ENCODE measurements at regions not wholly inside any gene's neighbourhood (a gene's known extent, or its start where the extent isn't known, plus 50 kb on each side); places are given as distances from the start of the nearest gene placed in this dataset.

GRCh38 chr3:21801631-21802030 is 50.6 kb upstream of the ZNF385D start:
- in situ Hi-C loops (cut with HindIII; ENCODE audit: low pct_unique_long_range_greater_than_20kb, low sequenced_read_pairs) = no loop called here
- DNase-seq (ENCODE audit: low read depth, low spot score) = no peak

- DNase-seq (ENCODE audit: low read depth, low spot score) = no peak
These were observed 52.6 kb upstream of the ZNF385D start for GRCh38 chr3:21803604-21804003.

GRCh38 chr3:21804330-21804729 is 53.3 kb upstream of the ZNF385D start:
- peak; percentile 45 for DNase-seq (ENCODE audit: low read depth, low spot score)
- in situ Hi-C loops (cut with HindIII; ENCODE audit: low pct_unique_long_range_greater_than_20kb, low sequenced_read_pairs) = no loop called here

More at GRCh38 chr3:21803604-21804003, 52.6 kb upstream of the ZNF385D start:
- in situ Hi-C loops (cut with HindIII; ENCODE audit: low pct_unique_long_range_greater_than_20kb, low sequenced_read_pairs) = no loop called here

- in situ Hi-C loops (cut with HindIII; ENCODE audit: low pct_unique_long_range_greater_than_20kb, low sequenced_read_pairs) = no loop called here
- DNase-seq (ENCODE audit: low read depth, low spot score) = no peak
These were observed 55.7 kb upstream of the ZNF385D start for GRCh38 chr3:21806733-21807132.

DNA sequence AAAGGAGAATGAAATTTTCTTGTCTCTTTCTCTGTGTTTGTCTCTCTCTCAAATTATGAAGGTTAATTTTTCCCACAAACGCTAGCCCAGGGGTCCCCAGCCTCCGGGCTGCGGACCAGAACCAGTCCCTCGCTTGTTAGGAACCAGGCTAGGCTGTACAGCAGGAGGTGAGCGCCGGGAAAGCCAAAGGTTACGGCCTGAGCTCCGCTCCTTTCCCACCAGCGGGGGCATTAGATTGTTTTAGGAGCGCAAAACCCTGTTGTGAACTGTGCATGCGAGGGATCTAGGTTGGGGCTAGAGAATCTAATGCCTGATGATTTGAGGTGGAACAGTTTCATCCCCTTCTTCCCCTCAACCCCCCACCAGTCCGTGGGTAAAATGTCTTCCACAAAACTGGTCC is 74.7 kb upstream of the ZNF385D start:
- no peak for DNase-seq (ENCODE audit: low read depth, low spot score)
- in situ Hi-C loops (cut with HindIII; ENCODE audit: low pct_unique_long_range_greater_than_20kb, low sequenced_read_pairs) = no loop called here

GRCh38 chr3:21826416-21826815 is 75.4 kb upstream of the ZNF385D start:
- in situ Hi-C loops (cut with HindIII; ENCODE audit: low pct_unique_long_range_greater_than_20kb, low sequenced_read_pairs) = no loop called here
- DNase-seq (ENCODE audit: low read depth, low spot score) = no peak

- in situ Hi-C loops (cut with HindIII; ENCODE audit: low pct_unique_long_range_greater_than_20kb, low sequenced_read_pairs) = no loop called here
- peak; percentile 58 for DNase-seq (ENCODE audit: low read depth, low spot score)
These were observed 79.5 kb upstream of the ZNF385D start for GRCh38 chr3:21830541-21830940.

DNA sequence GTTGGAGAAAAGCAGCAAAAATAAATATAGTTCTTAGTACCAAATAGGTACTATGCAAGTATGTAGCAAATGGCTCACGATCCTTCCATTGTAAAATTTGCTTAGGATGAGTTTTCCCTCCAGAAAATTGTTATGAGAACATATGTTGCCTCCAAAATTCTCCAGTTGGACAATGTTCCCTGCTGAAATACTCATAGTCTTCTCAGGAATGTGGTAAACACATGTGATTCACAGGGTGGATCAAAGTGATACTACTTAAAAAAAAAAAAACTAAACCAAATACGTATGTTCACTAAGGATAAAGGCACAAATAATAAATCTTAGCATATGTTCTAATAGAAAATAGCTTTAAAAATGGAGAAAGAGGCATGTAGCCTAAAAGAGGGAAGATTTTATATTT is 84.3 kb upstream of the ZNF385D start:
- in situ Hi-C loops (cut with HindIII; ENCODE audit: low pct_unique_long_range_greater_than_20kb, low sequenced_read_pairs) = no loop called here
- DNase-seq (ENCODE audit: low read depth, low spot score) = no peak

- no peak for DNase-seq (ENCODE audit: low read depth, low spot score)
- in situ Hi-C loops (cut with HindIII; ENCODE audit: low pct_unique_long_range_greater_than_20kb, low sequenced_read_pairs) = no loop called here
These were observed 85.2 kb upstream of the ZNF385D start for GRCh38 chr3:21836227-21836626.

- no peak for DNase-seq (ENCODE audit: low read depth, low spot score)
- in situ Hi-C loops (cut with HindIII; ENCODE audit: low pct_unique_long_range_greater_than_20kb, low sequenced_read_pairs) = no loop called here
These were observed 88.2 kb upstream of the ZNF385D start for GRCh38 chr3:21839176-21839575.

DNA sequence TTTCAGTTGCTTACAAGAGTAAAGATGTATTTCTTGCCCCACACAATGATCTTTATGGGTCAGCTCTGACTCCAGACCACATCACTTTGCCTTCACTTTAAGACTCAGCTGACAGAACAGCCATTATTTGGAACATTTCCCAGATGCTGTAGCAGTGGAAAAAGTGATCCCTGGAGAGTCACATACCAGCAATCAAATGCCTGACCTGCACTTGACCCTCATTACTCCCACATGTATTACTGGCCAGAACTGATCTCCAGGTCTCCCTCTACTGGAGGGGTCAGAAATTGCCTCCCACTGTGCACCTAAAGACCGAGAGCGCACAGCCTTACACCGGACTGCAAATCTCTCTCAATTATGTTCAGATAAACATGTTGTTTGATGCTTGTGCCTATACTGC is 88.6 kb upstream of the ZNF385D start:
- peak; percentile 47 for DNase-seq (ENCODE audit: low read depth, low spot score)
- in situ Hi-C loops (cut with HindIII; ENCODE audit: low pct_unique_long_range_greater_than_20kb, low sequenced_read_pairs) = no loop called here

- DNase-seq (ENCODE audit: low read depth, low spot score) = no peak
- in situ Hi-C loops (cut with HindIII; ENCODE audit: low pct_unique_long_range_greater_than_20kb, low sequenced_read_pairs) = no loop called here
These were observed 96.0 kb upstream of the ZNF385D start for GRCh38 chr3:21847005-21847404.

GRCh38 chr3:21859124-21860081 is 108.4 kb upstream of the ZNF385D start:
- in situ Hi-C loops (cut with HindIII; ENCODE audit: low pct_unique_long_range_greater_than_20kb, low sequenced_read_pairs) = no loop called here
- DNase-seq (ENCODE audit: low read depth, low spot score) = no peak

GRCh38 chr3:21860082-21860475 is 109.1 kb upstream of the ZNF385D start:
- no peak for DNase-seq (ENCODE audit: low read depth, low spot score)
- in situ Hi-C loops (cut with HindIII; ENCODE audit: low pct_unique_long_range_greater_than_20kb, low sequenced_read_pairs) = no loop called here

- no peak for DNase-seq (ENCODE audit: low read depth, low spot score)
- in situ Hi-C loops (cut with HindIII; ENCODE audit: low pct_unique_long_range_greater_than_20kb, low sequenced_read_pairs) = no loop called here
These were observed 109.6 kb upstream of the ZNF385D start for GRCh38 chr3:21860657-21861056.

DNA sequence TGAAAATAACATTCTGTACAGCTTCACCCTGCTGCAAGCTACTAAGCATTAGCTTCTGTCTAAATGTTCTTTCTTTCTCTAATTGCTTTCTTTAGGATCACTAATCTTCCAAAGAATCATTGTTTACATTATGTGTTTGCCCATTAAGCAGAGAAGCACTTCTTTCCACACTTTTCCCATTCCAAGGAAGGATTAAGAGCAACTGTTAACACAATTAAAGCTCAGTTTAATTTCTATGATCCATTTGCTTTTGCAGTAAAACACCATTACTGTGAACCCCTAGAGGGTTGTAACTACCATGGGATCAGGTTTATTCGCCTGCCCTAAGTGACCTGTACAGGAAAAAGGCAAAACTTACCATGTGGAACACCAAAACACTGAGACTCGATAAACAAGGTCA is 125.8 kb upstream of the ZNF385D start:
- DNase-seq (ENCODE audit: low read depth, low spot score) = no peak
- in situ Hi-C loops (cut with HindIII; ENCODE audit: low pct_unique_long_range_greater_than_20kb, low sequenced_read_pairs) = no loop called here

- in situ Hi-C loops (cut with HindIII; ENCODE audit: low pct_unique_long_range_greater_than_20kb, low sequenced_read_pairs) = no loop called here
- no peak for DNase-seq (ENCODE audit: low read depth, low spot score)
These were observed 126.3 kb upstream of the ZNF385D start for GRCh38 chr3:21877214-21877754.

GRCh38 chr3:21879184-21879886 is 128.3 kb upstream of the ZNF385D start:
- DNase-seq (ENCODE audit: low read depth, low spot score) = no peak
- in situ Hi-C loops (cut with HindIII; ENCODE audit: low pct_unique_long_range_greater_than_20kb, low sequenced_read_pairs) = no loop called here

- in situ Hi-C loops (cut with HindIII; ENCODE audit: low pct_unique_long_range_greater_than_20kb, low sequenced_read_pairs) = no loop called here
- DNase-seq (ENCODE audit: low read depth, low spot score) = no peak
These were observed 137.6 kb upstream of the ZNF385D start for GRCh38 chr3:21888656-21889055.

Data from SK-MEL-5 (cell line).